Fibroblast of the aortic adventitia (primary cell): ENCODE measurements at regions not wholly inside any gene's neighbourhood (a gene's known extent, or its start where the extent isn't known, plus 50 kb on each side); places are given as distances from the start of the nearest gene placed in this dataset.

Experiments used
- DNase-seq: peaks from one replicate; pipeline ENCODE4 v3.0.0-alpha.2; 2010; ENCODE audit warnings: low read depth
- H3K4me3 ChIP-seq: 2 replicates; pipeline ENCODE4 v1.5.1; 2011; ENCODE audit warnings: low read depth, mild to moderate bottlenecking, control low read depth, low read length, moderate library complexity
- TF ChIP-seq, protein P1 (sequence below): IDR thresholded peaks from 2 replicates; pipeline ENCODE4 v1.5.1; 2011; ENCODE audit warnings: mild to moderate bottlenecking, low read length, control low read depth, inconsistent platforms; ENCODE audit not compliant: insufficient read depth

DNA sequence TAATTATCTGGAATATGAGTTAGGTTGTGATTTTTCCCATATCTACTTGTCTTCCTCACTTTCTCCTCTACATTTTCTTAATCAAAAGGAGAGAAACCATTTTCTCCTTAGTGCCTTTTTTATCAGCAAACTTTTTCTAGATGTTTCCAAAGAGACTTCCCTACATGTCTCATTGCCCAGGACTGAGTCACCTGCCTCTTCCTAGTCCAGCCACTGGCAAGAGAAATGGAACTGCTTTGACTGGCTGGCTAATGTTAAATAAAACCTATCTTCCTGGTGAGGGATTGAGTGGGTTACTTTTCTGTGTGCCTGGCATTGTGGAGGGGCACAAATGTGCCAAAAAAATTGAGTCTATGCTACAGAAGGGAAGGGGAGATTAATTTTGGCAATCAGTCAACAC lies 52.1 kb upstream of the CD5L start:
- TF ChIP-seq, protein P1, sequence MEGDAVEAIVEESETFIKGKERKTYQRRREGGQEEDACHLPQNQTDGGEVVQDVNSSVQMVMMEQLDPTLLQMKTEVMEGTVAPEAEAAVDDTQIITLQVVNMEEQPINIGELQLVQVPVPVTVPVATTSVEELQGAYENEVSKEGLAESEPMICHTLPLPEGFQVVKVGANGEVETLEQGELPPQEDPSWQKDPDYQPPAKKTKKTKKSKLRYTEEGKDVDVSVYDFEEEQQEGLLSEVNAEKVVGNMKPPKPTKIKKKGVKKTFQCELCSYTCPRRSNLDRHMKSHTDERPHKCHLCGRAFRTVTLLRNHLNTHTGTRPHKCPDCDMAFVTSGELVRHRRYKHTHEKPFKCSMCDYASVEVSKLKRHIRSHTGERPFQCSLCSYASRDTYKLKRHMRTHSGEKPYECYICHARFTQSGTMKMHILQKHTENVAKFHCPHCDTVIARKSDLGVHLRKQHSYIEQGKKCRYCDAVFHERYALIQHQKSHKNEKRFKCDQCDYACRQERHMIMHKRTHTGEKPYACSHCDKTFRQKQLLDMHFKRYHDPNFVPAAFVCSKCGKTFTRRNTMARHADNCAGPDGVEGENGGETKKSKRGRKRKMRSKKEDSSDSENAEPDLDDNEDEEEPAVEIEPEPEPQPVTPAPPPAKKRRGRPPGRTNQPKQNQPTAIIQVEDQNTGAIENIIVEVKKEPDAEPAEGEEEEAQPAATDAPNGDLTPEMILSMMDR: no peak
- no peak overlapping the region for H3K4me3 ChIP-seq
- DNase-seq: peak; percentile 6

DNA sequence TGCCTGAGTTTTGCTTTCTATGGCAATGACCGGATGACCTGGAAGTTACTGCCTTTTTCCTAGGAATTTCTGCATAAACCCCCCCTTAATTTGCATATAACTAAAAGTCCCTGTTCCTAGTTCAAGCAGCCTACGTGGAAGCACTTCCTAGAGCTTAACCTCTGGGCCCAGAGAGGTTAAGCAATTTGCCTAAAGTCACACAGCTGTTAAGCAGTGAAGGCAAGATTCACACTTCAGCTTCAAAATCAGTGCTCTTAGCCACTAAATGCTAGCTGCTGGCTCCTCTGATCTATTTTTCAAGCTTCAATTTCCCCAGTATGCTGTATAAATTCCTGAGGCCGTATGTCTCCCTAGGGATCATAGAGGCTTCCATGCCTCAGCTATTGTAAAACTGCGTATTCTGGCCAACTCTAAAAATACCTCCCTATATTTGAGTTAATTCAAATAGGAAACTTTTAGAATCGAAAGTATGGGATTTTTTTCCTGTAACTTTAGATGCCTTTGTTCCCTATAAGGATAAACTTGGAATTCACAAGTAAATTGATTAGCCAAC lies 53.1 kb upstream of the CD5L start:
- peak; percentile 29 for DNase-seq
- no peak overlapping the region for H3K4me3 ChIP-seq
- TF ChIP-seq, protein P1: no peak

DNA sequence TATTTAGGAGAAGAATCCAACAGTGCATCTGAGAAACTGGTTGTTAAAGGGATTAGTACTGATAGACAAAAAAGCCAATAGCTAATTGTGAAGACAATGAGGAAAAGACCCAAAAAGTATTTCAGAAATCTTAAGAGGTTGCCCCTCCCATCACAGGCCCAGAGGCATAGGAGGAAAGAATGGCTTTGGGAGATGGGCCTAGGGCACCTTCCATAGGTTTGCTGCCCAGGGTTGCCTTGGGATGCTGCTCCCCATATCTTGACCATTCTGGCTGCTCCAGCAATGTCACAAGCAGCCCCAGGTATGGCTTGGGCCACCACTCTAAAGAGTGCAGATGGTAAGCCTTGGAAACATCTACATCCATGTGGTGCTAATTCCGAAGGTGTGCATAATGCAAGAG lies 68.7 kb upstream of the CD5L start:
- TF ChIP-seq, protein P1: no peak
- no peak for DNase-seq
- no peak overlapping the region for H3K4me3 ChIP-seq

DNA sequence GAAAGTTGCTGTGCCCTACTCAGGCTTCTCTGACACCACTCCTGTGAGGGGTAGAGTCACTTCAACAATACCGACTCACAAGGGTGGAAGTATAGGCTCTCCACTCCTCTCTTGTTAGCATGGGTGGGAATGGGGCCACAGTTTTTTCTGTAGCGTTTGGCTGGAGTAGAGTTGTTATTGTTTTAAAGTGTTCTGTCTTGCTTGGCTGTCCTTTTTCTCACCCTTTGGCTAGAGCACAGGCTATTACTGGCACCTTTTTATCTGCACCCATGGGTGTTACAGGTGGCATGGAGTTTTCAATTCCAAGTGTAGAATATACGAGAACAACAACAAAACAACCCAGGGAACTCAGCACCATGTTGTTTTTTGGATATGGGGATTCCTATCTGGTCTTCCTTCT lies 74.3 kb upstream of the CD5L start:
- TF ChIP-seq, protein P1: no peak

DNA sequence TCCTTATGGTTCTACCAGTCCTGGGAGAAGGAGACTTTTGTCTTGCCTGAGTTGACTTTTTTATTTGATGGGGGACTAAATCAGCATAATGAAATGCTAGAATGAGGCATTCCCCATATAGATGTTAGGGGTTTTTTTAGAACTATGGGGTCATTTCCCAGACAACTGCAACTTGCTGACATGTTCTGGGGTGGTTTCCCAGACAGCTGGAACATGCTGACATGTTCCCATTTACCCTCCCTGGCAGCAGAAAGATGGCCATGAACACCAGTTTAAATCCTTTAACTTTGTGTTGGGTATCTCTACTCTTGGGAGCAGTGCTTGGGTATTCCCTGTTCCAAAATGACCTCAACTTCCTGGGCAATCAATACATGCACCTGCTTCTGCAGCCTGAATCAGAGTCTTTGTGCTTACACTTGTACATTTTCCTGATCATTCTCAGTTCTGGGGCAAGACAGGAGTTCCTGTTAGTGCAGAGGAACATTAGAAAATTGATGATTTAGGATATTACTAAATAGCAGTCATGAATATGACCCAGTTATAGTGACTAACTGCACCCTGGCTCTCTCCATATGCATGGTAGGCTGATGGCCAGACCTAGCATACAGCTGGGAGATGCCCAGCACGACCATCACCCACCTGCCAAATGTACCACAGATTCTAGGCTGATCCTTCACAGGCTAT lies 75.4 kb upstream of the CD5L start:
- no peak for DNase-seq
- TF ChIP-seq, protein P1: no peak
- no peak overlapping the region for H3K4me3 ChIP-seq

More for the DNA sequence above, 74.3 kb upstream of the CD5L start:
- no peak for DNase-seq
- H3K4me3 ChIP-seq: no peak overlapping the region

DNA sequence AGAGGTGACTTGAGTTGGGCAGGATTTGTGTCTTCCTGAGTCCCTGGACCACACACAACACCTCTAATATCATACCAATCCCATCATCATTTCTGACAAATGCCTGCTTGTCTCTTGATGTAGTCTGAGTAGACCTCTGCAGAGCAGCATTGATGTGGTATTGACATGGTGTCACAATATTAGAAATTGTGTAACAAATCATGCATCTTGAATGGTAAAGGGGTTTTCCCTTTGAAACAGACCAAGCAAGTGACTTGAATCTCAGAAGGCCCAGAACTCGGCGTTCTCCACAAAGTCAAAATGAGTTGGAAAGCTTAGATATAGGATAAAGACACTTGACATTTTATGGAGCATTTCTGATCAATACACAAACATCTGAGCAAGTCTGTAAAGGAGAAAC lies 72.7 kb upstream of the KIRREL1 start:
- DNase-seq: no peak

More for the DNA sequence above, 72.7 kb upstream of the KIRREL1 start:
- no peak overlapping the region for H3K4me3 ChIP-seq
- TF ChIP-seq, protein P1: no peak
